ENCODE measurements at regions not wholly inside any gene's neighbourhood (a gene's known extent, or its start where the extent isn't known, plus 50 kb on each side); places are given as distances from the start of the nearest gene placed in this dataset.

GRCh38 chr13:40433001-40433400, 233.4 kb downstream of the FOXO1 start:
- TF ChIP-seq CTCF (IDR thresholded peaks at IDR 0.05) (no peak), POLR2A (IDR thresholded peaks at IDR 0.05) (no peak), POLR2AphosphoS5 (IDR thresholded peaks at IDR 0.05) (no peak)

All from breast epithelium (tissue), 3 donors.